ENCODE measurements at regions not wholly inside any gene's neighbourhood (a gene's known extent, or its start where the extent isn't known, plus 50 kb on each side); places are given as distances from the start of the nearest gene placed in this dataset.

DNA sequence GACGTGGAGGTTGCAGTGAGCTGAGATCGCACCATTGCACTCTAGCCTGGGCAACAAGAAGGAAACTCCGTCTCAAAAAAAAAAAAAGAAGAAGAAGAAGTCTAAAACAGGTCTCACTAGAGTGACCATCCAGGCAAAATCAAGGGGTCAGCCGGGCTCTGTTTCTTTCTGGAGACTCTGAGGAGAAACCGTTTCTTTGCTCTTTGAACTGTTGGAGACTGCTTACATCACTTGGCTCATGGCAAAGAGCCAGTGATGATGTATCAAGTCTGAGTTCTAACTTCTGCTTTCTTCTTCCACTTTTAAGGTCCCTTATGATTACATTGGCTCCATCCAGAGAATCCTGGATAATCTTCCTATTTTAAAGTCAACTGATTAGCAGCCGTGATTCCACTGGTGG, 306.8 kb downstream of the WDR11 start:
- no peak overlapping the region for H3K4me3 ChIP-seq (ENCODE audit: control insufficient read depth, low read depth, low read length)
- no peak for DNase-seq (ENCODE audit: low read depth)
- TF ChIP-seq, protein P1, sequence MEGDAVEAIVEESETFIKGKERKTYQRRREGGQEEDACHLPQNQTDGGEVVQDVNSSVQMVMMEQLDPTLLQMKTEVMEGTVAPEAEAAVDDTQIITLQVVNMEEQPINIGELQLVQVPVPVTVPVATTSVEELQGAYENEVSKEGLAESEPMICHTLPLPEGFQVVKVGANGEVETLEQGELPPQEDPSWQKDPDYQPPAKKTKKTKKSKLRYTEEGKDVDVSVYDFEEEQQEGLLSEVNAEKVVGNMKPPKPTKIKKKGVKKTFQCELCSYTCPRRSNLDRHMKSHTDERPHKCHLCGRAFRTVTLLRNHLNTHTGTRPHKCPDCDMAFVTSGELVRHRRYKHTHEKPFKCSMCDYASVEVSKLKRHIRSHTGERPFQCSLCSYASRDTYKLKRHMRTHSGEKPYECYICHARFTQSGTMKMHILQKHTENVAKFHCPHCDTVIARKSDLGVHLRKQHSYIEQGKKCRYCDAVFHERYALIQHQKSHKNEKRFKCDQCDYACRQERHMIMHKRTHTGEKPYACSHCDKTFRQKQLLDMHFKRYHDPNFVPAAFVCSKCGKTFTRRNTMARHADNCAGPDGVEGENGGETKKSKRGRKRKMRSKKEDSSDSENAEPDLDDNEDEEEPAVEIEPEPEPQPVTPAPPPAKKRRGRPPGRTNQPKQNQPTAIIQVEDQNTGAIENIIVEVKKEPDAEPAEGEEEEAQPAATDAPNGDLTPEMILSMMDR (IDR thresholded peaks at IDR 0.05; ENCODE audit: control insufficient read depth, insufficient read depth, low read depth, low read length, missing control alignments): no peak

DNA sequence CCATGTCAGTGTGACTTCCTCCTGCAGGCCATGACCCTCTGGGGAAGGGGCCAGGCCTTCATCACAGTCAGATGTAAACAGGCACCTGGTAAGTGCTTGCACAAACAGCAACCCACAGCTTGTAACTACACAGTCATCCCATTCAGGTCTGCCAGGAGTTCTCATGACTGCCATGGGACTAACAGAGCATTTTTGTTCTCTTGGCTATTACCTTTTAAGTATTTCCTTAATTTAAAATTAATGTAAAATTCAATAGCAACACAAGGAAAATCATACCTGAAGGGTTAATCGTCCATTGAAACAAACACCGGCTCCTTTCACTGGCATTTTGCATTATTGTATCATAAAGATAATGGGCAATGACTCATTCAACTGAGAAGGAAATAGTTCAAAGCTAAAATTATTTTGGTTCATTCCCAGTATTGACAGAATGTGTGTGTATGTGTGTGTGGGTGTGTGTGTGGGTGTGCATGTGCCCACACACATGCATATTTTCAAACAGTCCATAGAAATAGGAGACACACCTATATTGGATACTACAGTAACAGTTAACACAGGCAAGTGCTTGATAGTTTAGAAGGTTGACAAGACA, 307.9 kb downstream of the WDR11 start:
- no peak for DNase-seq (ENCODE audit: low read depth)
- H3K4me3 ChIP-seq (ENCODE audit: control insufficient read depth, low read depth, low read length): no peak overlapping the region
- TF ChIP-seq, protein P1 (IDR thresholded peaks at IDR 0.05; ENCODE audit: control insufficient read depth, insufficient read depth, low read depth, low read length, missing control alignments): no peak

DNA sequence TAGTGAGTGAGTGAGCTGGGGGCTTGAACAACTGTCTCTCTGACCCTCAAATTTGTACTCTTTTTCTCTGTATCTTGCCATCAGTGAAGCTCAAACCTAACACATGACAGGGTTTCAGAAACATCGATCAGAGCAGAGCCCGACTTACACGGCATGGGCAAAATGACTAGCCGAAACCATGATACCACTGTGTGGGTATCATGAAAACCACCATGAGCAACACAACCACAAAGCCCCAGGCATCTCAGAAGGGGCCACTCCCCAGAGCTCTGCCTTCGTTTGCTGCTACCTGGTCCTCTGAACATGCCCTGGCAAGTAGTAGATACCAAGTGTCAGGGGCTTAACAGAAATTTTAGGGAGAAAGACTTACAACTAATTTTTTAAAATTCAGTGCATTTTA, 308.5 kb downstream of the WDR11 start:
- H3K4me3 ChIP-seq (ENCODE audit: control insufficient read depth, low read depth, low read length): no peak overlapping the region
- TF ChIP-seq, protein P1 (IDR thresholded peaks at IDR 0.05; ENCODE audit: control insufficient read depth, insufficient read depth, low read depth, low read length, missing control alignments): no peak
- DNase-seq (ENCODE audit: low read depth): no peak

DNA sequence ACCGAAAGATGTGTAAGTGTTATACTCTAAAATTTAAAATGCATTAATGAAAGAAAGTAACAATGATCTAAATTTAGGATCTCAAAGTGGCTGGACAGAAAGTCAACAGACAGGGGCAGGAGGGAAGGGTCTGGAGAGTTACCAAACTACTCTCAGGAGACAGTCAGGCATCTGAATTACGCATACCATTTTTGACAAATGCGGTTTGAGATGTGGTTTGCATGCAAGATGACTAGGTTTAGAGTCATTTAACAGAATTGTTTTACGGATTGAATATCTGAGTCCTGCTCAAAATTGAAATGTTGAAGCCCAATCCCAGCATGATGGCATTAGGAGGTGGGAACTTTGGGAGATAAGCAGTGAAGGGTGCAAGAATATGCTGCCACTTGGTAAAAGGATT, 314.1 kb downstream of the WDR11 start:
- DNase-seq (ENCODE audit: low read depth): no peak
- TF ChIP-seq, protein P1 (IDR thresholded peaks at IDR 0.05; ENCODE audit: control insufficient read depth, insufficient read depth, low read depth, low read length, missing control alignments): no peak
- H3K4me3 ChIP-seq (ENCODE audit: control insufficient read depth, low read depth, low read length): no peak overlapping the region

DNA sequence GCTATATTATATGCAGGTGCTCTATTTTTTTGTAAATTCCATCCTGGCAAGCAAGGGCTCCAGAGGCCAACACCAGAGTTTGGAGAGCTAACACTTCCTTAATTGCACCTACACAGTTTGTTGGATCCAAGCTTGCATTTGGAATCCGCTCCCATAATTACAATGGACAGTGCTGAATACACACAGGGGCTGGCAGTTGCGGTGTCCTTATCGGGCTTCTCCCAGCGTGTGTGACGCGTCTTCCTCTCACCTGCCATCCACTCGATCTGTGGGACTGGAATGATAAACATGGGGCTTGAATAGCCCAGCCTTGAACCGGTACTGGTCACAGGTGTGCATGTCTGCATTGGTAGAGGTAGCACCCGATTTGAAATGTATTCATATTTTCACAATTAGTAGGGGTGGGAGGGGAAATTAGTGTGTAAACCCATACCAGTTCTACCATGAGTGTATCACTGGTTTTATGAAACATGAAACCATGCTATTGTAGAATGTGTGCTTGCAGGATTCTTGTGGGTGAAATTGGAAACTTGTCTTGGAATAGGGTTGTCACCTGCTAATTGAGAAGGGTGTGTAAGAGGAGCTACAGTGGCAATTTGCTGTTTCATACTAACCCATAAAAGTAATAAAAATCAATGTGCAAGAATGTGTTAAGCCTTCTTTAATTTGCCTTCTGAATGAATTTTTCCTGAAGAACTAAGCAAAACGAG, 316.5 kb downstream of the WDR11 start:
- no peak for DNase-seq (ENCODE audit: low read depth)
- H3K4me3 ChIP-seq (ENCODE audit: control insufficient read depth, low read depth, low read length): no peak overlapping the region
- TF ChIP-seq, protein P1 (IDR thresholded peaks at IDR 0.05; ENCODE audit: control insufficient read depth, insufficient read depth, low read depth, low read length, missing control alignments): no peak

DNA sequence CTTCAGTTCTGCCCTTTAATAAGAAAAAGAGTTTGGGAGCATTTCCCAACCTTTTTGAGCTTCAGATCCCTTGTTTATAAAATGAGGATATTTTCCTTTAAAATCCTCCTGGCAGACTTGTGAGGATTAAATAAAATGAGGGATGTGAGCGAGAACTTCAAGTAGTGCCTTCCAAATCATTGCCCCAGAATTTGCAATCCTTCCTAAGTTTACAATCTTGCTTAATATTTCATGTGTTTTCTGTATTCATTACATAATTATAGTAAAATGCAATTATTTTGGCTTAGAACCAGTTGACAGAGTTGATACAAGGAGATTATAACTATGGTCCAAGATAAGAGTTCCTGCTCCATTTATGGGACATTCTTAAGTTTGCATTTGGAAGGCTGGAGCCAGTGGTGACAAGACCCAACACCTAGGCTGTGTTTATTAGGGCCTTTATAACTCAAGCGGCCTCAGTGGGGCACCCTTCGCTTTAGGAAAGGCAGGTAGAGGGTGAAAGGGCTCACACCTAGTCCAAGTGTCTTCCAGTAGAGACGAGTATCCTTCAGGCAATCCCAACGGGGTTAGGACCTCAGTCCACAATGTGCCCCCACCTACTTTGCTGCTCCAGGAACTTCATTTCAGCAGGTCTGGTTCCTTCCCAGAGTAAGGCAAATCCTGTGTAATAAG, 317.5 kb downstream of the WDR11 start:
- DNase-seq (ENCODE audit: low read depth): no peak
- H3K4me3 ChIP-seq (ENCODE audit: control insufficient read depth, low read depth, low read length): no peak overlapping the region
- TF ChIP-seq, protein P1 (IDR thresholded peaks at IDR 0.05; ENCODE audit: control insufficient read depth, insufficient read depth, low read depth, low read length, missing control alignments): no peak

Data from AG09309 (cell line).